ENCODE measurements at regions not wholly inside any gene's neighbourhood (a gene's known extent, or its start where the extent isn't known, plus 50 kb on each side); places are given as distances from the start of the nearest gene placed in this dataset.

GRCh38 chr4:35604724-35605123 is 639.6 kb downstream of the ARAP2 start:
- no peak for TF ChIP-seq CTCF (IDR thresholded peaks at IDR 0.05)
- no peak for TF ChIP-seq POLR2A (IDR thresholded peaks at IDR 0.05)
- TF ChIP-seq EP300 (IDR thresholded peaks at IDR 0.05) = no peak
